ENCODE measurements at regions not wholly inside any gene's neighbourhood (a gene's known extent, or its start where the extent isn't known, plus 50 kb on each side); places are given as distances from the start of the nearest gene placed in this dataset.

- TF ChIP-seq POLR2A (IDR thresholded peaks at IDR 0.05; ENCODE audit: borderline replicate concordance, extremely low read depth, insufficient read depth, insufficient read length), result no peak
- TF ChIP-seq CTCF (IDR thresholded peaks at IDR 0.05 in 2 of 3, conservative IDR thresholded peaks at IDR 0.05 in 1 of 3; ENCODE audit: borderline replicate concordance in 1 of 3, insufficient read depth in 1 of 3, low read depth in 2 of 3, low read length in 2 of 3), result no peak
- TF ChIP-seq MAX (IDR thresholded peaks at IDR 0.05), result no peak
- TF ChIP-seq CEBPB (IDR thresholded peaks at IDR 0.05; ENCODE audit: low read depth), result no peak
- TF ChIP-seq SP1 (IDR thresholded peaks at IDR 0.05; ENCODE audit: low read depth), result no peak
- TF ChIP-seq SRF (IDR thresholded peaks at IDR 0.05; ENCODE audit: low read depth), result no peak
- no peak for TF ChIP-seq POLR2AphosphoS5 (IDR thresholded peaks at IDR 0.05; ENCODE audit: low read depth, low read length)
- no peak for TF ChIP-seq EZH2phosphoT487 (IDR thresholded peaks at IDR 0.05; ENCODE audit: borderline replicate concordance)
- TF ChIP-seq CBX3 (IDR thresholded peaks at IDR 0.05; ENCODE audit: low read depth), result no peak
- TF ChIP-seq YY1 (IDR thresholded peaks at IDR 0.05; ENCODE audit: extremely low read depth, insufficient replicate concordance, low read depth, low read length), result no peak
- TF ChIP-seq SIN3A (IDR thresholded peaks at IDR 0.05; ENCODE audit: low read depth), result no peak
- no peak for TF ChIP-seq REST (IDR thresholded peaks at IDR 0.05; ENCODE audit: low read depth)
- TF ChIP-seq RAD21 (IDR thresholded peaks at IDR 0.05; ENCODE audit: low read depth), result no peak
- TF ChIP-seq EZH2 (IDR thresholded peaks at IDR 0.05), result no peak
Observed at GRCh38 chr4:180153587-180153986, 2089.6 kb upstream of the TENM3 start.

Data from HCT116 (cell line).